ENCODE measurements at regions not wholly inside any gene's neighbourhood (a gene's known extent, or its start where the extent isn't known, plus 50 kb on each side); places are given as distances from the start of the nearest gene placed in this dataset.

DNA sequence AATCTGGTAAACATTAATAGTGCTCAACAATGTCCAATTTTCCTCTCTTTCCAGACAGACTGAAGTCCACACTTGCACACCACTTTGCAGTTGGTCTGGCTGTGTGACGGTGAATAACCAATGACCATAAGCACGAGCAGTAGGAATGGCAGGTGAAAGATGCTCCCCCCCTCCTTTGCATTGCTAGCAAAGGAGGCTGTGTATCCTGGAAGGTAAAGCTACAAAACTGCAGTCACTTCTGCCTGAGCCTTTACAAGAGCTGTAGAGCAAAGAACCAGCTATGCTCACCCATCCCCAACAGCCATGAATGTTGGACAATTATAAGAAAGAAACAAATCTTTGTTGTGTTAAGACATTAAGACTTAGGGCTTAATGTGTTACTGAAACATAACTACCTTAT, 178.0 kb downstream of the IPMK start (continued):
- no peak for TF ChIP-seq REST (IDR thresholded peaks at IDR 0.05; ENCODE audit: low read depth, low read length)
- TF ChIP-seq RXRA (IDR thresholded peaks at IDR 0.05; ENCODE audit: borderline replicate concordance, low read depth), result no peak
- TF ChIP-seq JUND (IDR thresholded peaks at IDR 0.05), result no peak
- TF ChIP-seq, protein P1, sequence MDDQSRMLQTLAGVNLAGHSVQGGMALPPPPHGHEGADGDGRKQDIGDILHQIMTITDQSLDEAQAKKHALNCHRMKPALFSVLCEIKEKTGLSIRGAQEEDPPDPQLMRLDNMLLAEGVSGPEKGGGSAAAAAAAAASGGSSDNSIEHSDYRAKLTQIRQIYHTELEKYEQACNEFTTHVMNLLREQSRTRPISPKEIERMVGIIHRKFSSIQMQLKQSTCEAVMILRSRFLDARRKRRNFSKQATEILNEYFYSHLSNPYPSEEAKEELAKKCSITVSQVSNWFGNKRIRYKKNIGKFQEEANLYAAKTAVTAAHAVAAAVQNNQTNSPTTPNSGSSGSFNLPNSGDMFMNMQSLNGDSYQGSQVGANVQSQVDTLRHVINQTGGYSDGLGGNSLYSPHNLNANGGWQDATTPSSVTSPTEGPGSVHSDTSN (IDR thresholded peaks at IDR 0.05), result no peak

DNA sequence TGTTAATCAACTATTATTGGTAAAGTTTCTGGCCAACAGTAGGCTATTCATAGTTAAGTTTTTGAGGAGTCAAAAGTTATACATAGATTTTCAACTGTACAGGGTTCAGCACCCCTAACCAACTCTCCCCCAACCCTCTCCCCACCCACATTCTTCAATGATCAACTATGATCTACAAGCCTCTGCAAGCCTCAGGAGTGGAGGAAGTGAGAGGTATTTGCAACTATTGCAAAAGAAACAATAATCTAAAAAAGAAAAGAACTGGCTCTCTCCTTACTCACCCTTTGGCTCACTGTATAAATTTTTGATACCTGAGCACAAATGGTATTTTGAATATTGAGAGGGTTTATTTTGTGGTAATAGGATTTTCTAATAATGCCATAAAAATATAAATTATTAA, 179.8 kb downstream of the IPMK start:
- CTCF ChIA-PET, result no interaction called here
- no peak overlapping the region for H3K4me3 ChIP-seq (ENCODE audit: low read depth in 2 of 2, low read length in 1 of 2)
- H3K9me2 ChIP-seq, result no peaks in the 10 kb centered on the region
- no peaks in the 10 kb centered on the region for H3K79me2 ChIP-seq (ENCODE audit: insufficient read depth)
- POLR2A ChIA-PET, result no interaction called here
- no peak overlapping the region for H3K4me2 ChIP-seq
- no peak for DNase-seq
- H3K27me3 ChIP-seq (ENCODE audit: insufficient read depth), result no peaks in the 10 kb centered on the region; the same call in 1 of the 2 replicates
- no peak for TF ChIP-seq CHD2 (IDR thresholded peaks at IDR 0.05; ENCODE audit: low read length, partially characterized antibody)
- no peak for TF ChIP-seq FOSL2 (IDR thresholded peaks at IDR 0.05; ENCODE audit: borderline replicate concordance, low read depth)
- no peak for TF ChIP-seq MEF2A (IDR thresholded peaks at IDR 0.05; ENCODE audit: borderline replicate concordance, low read depth)
- no peak for TF ChIP-seq JUND (IDR thresholded peaks at IDR 0.05)
- TF ChIP-seq NFIC (IDR thresholded peaks at IDR 0.05; ENCODE audit: borderline replicate concordance), result no peak
- no peak for TF ChIP-seq TEAD4 (IDR thresholded peaks at IDR 0.05; ENCODE audit: borderline replicate concordance, insufficient read depth)
- no peak for TF ChIP-seq ZBTB33 (IDR thresholded peaks at IDR 0.05; ENCODE audit: borderline replicate concordance, low read depth)
- TF ChIP-seq REST (IDR thresholded peaks at IDR 0.05; ENCODE audit: low read depth, low read length), result no peak
- no peak for TF ChIP-seq USF1 (IDR thresholded peaks at IDR 0.05; ENCODE audit: borderline replicate concordance, low read depth)
- no peak for TF ChIP-seq RXRA (IDR thresholded peaks at IDR 0.05; ENCODE audit: borderline replicate concordance, low read depth)
- TF ChIP-seq RCOR1 (IDR thresholded peaks at IDR 0.05; ENCODE audit: low read length), result no peak
- TF ChIP-seq, protein P1 (IDR thresholded peaks at IDR 0.05), result no peak
- TF ChIP-seq MAX (IDR thresholded peaks at IDR 0.05; ENCODE audit: low read depth), result no peak
- H3K9ac ChIP-seq, result no peak overlapping the region
- H4K20me1 ChIP-seq (ENCODE audit: insufficient read depth), result no peaks in the 10 kb centered on the region
- no peaks in the 10 kb centered on the region for H3F3A ChIP-seq (replicated peaks; ENCODE audit: insufficient read depth)
- no peak overlapping the region for H3K27ac ChIP-seq (ENCODE audit: low read depth in 2 of 2, low read length in 1 of 2)
- H3K9me3 ChIP-seq, result no peaks in the 10 kb centered on the region
- H3K4me1 ChIP-seq (ENCODE audit: control insufficient read depth in 1 of 2, insufficient read depth in 2 of 2, low read depth in 1 of 2, low read length in 1 of 2), result peaks cover 0 to 4% of the 10 kb centered on the region in 2 experiments; a peak in 1 of 4 replicates
- H3K36me3 ChIP-seq (replicated peaks in 1 of 2; ENCODE audit: control insufficient read depth in 1 of 2, insufficient read depth in 2 of 2, low read length in 1 of 2), result no peaks in the 10 kb centered on the region
- no peak overlapping the region for H2AFZ ChIP-seq (ENCODE audit: low read depth)
